Common myeloid progenitor, CD34-positive (primary cell): ENCODE measurements at regions not wholly inside any gene's neighbourhood (a gene's known extent, or its start where the extent isn't known, plus 50 kb on each side); places are given as distances from the start of the nearest gene placed in this dataset.

Experiments used
- CTCF ChIA-PET: fragments of 350-600 bp; sonication (Branson Sonifier 250); formaldehyde crosslinking; loops from one replicate; lab custom pipeline; 2021; ENCODE audit warnings: antibody characterized with exemption; lab: Charles Lee
- POLR2A ChIA-PET: fragments of 350-600 bp; sonication (Branson Sonifier 250); formaldehyde crosslinking; loops from one replicate; lab custom pipeline; 2021; ENCODE audit warnings: antibody characterized with exemption; lab: Charles Lee
- DNase-seq, 3 donors: peaks; one replicate each; pipeline versions ENCODE4 v3.0.0 to v3.0.0-alpha.2; 2013
- H3K27ac ChIP-seq, 2 experiments: 1 replicate in 1 of 2; 2 replicates in 1 of 2; pipeline ENCODE4 v1.7.0; 2013; ENCODE audit warnings: inconsistent platforms in 2 of 2, low read length in 2 of 2, mild to moderate bottlenecking in 2 of 2, low read depth in 1 of 2, moderate library complexity in 1 of 2; ENCODE audit not compliant: severe bottlenecking in 2 of 2, insufficient read depth in 1 of 2, poor library complexity in 1 of 2
- H3K27me3 ChIP-seq, 5 experiments: replicated peaks in 2 of 5; 1 replicate in 3 of 5; 2 replicates in 2 of 5; pipeline versions ENCODE4 v1.6.1 to v1.7.0; 2013; ENCODE audit warnings: low read length in 4 of 5, mild to moderate bottlenecking in 2 of 5, moderate library complexity in 2 of 5, inconsistent platforms in 1 of 5; ENCODE audit not compliant: insufficient read depth in 5 of 5, control insufficient read depth in 4 of 5
- H3K36me3 ChIP-seq, 4 experiments: 1 replicate in 2 of 4; 2 replicates in 2 of 4; pipeline versions ENCODE4 v1.6.1 to v1.7.0; 2013; ENCODE audit warnings: low read length in 3 of 4, control low read depth in 1 of 4, mild to moderate bottlenecking in 1 of 4; ENCODE audit not compliant: control insufficient read depth in 4 of 4, insufficient read depth in 4 of 4
- H3K4me1 ChIP-seq, 4 experiments: 1 replicate in 3 of 4; 2 replicates in 1 of 4; pipeline versions ENCODE4 v1.6.1 to v1.7.1; 2013; ENCODE audit warnings: low read length in 3 of 4, mild to moderate bottlenecking in 3 of 4, control low read depth in 1 of 4, inconsistent platforms in 1 of 4, moderate library complexity in 1 of 4; ENCODE audit not compliant: control insufficient read depth in 4 of 4, insufficient read depth in 4 of 4; ENCODE audit errors: control extremely low read depth in 1 of 4
- H3K4me3 ChIP-seq, 7 experiments: 1 replicate in 4 of 7; 2 replicates in 3 of 7; pipeline versions ENCODE4 v1.5.1 to v1.7.0; 2013; ENCODE audit warnings: mild to moderate bottlenecking in 7 of 7, low read length in 6 of 7, moderate library complexity in 6 of 7, inconsistent platforms in 2 of 7, low read depth in 2 of 7, control low read depth in 1 of 7; ENCODE audit not compliant: insufficient read depth in 4 of 7, control insufficient read depth in 1 of 7; ENCODE audit errors: extremely low read depth in 1 of 7
- H3K9me3 ChIP-seq, 5 experiments: 1 replicate in 4 of 5; 2 replicates in 1 of 5; pipeline versions ENCODE4 v1.6.1 to v1.7.1; 2013; ENCODE audit warnings: low read length in 4 of 5, mild to moderate bottlenecking in 2 of 5, inconsistent platforms in 1 of 5, low read depth in 1 of 5, moderate library complexity in 1 of 5; ENCODE audit not compliant: control insufficient read depth in 4 of 5, insufficient read depth in 2 of 5; ENCODE audit errors: control extremely low read depth in 1 of 5
- WGBS: methylation state at CpG from one replicate; pipeline ENCODE4 v1.1.5; 2013; ENCODE audit not compliant: insufficient coverage; 5-methylcytosine and 5-hydroxymethylcytosine counted together

- CTCF ChIA-PET: no interaction called here
- Histone ChIP-seq H3K9me3 (no peaks in the 10 kb centered on the region), H3K4me3 (no peak overlapping the region), H3K4me1 (no peaks in the 10 kb centered on the region), H3K36me3 (no peaks in the 10 kb centered on the region), H3K27ac (no peak overlapping the region), H3K27me3 (no peaks in the 10 kb centered on the region)
- POLR2A ChIA-PET: no interaction called here
- no peak for DNase-seq
Measured at GRCh38 chr4:42205541-42205940, 53.1 kb upstream of the BEND4 start.

- CTCF ChIA-PET: no interaction called here
- no peaks in the 10 kb centered on the region for H3K36me3 ChIP-seq
- H3K4me1 ChIP-seq: peaks cover 0 to 2% (median 0%) of the 10 kb centered on the region in 4 experiments
- no peak for DNase-seq
- no peaks in the 10 kb centered on the region for H3K27me3 ChIP-seq
- H3K27ac ChIP-seq: no peak overlapping the region
- no peaks in the 10 kb centered on the region for H3K9me3 ChIP-seq
- H3K4me3 ChIP-seq: no peak overlapping the region
- POLR2A ChIA-PET: interaction anchor here (0.7 kb wide), 1 partner anchor 10 kb away, joined by 5 read pairs; no protein-coding TSS in a partner anchor
- 100% methylated on average over 1 of the region's 2 CpGs for WGBS
Measured at GRCh38 chr4:42216664-42217063, 64.2 kb upstream of the BEND4 start.

- POLR2A ChIA-PET: no interaction called here
- no peaks in the 10 kb centered on the region for H3K36me3 ChIP-seq
- CTCF ChIA-PET: no interaction called here
- no peak overlapping the region for H3K4me3 ChIP-seq
- H3K27ac ChIP-seq: no peak overlapping the region
- H3K4me1 ChIP-seq: peaks cover 0 to 5% (median 0%) of the 10 kb centered on the region in 4 experiments
- peak in 2 of 3 donors; percentile 35 to 42 for DNase-seq
- H3K9me3 ChIP-seq: no peaks in the 10 kb centered on the region
- no peaks in the 10 kb centered on the region for H3K27me3 ChIP-seq
- no CpG with 5 or more reads among the region's 1 CpG for WGBS
Measured at GRCh38 chr4:42225286-42225685, 72.8 kb upstream of the BEND4 start.

DNA sequence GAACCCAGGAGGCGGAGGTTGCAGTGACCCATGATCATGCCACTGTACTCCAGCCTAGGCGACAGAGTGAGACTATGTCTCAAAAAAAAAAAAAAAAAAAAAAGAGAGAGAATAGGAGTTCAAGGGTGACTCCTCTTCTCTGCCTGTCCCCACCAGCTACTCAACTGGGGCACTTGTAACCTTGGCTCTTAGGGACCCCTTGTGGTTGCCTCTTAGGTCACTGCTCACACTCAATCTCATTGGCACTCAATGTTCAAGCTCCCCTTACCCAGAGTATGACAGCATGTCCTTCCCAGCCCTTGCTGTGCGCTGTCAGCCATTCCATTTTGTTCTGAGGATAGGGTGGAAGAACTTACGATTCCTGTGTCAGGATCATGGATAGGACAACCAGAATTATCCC is 82.4 kb upstream of the BEND4 start:
- H3K27me3 ChIP-seq: no peaks in the 10 kb centered on the region
- no peak overlapping the region for H3K4me3 ChIP-seq
- peak in 1 of 3 donors; percentile 5 for DNase-seq
- H3K4me1 ChIP-seq: no peaks in the 10 kb centered on the region
- no peaks in the 10 kb centered on the region for H3K9me3 ChIP-seq
- 96% methylated on average over 4 of the region's 4 CpGs for WGBS
- no peaks in the 10 kb centered on the region for H3K36me3 ChIP-seq
- CTCF ChIA-PET: no interaction called here
- H3K27ac ChIP-seq: no peak overlapping the region
- POLR2A ChIA-PET: no interaction called here

DNA sequence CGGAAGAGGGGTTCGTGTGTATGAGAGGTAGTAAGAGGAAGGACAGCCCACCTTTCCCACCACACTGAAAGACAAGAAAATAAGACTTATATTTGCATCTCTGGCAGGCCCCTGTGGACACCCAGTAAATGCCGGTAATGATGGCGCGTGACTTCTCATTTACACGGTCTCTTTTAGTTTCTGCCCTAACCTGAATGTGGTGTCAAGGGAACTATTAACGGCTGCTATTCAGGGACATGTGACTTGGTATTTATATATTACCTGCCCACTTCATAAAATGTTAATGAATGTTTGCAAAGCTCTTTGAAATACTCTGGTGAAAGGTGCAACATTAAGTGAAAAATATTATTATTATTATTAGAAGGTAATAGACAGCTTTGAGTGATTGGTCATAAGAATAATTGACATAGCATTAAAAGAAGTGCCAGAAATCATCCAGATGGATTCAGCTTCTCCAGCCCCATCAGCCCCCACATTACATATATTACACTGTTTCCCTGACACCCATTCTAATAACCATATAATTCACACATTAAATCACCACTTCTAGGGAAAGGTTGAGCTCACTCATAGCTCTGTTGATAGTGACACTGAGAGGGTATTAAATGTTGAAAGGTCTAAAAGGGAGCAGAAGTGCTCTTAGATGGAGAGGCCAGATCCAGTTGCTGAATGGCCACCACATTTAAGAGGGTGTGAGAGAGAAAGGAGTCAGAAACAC is 83.0 kb upstream of the BEND4 start:
- H3K27me3 ChIP-seq: no peaks in the 10 kb centered on the region
- CTCF ChIA-PET: no interaction called here
- DNase-seq: no peak
- H3K4me3 ChIP-seq: no peak overlapping the region
- no peak overlapping the region for H3K27ac ChIP-seq
- 100% methylated on average over 3 of the region's 7 CpGs for WGBS
- H3K9me3 ChIP-seq: no peaks in the 10 kb centered on the region
- POLR2A ChIA-PET: no interaction called here
- H3K36me3 ChIP-seq: no peaks in the 10 kb centered on the region
- no peaks in the 10 kb centered on the region for H3K4me1 ChIP-seq

GRCh38 chr4:42237010-42237409 is 84.6 kb upstream of the BEND4 start:
- DNase-seq: no peak
- H3K27ac ChIP-seq: no peak overlapping the region
- no peak overlapping the region for H3K4me3 ChIP-seq
- ChIA-PET CTCF (no interaction called here), POLR2A (no interaction called here)
- H3K36me3 ChIP-seq: no peaks in the 10 kb centered on the region
- no peaks in the 10 kb centered on the region for H3K4me1 ChIP-seq
- H3K27me3 ChIP-seq: no peaks in the 10 kb centered on the region
- H3K9me3 ChIP-seq: no peaks in the 10 kb centered on the region
- 100% methylated on average over 2 of the region's 5 CpGs for WGBS

DNA sequence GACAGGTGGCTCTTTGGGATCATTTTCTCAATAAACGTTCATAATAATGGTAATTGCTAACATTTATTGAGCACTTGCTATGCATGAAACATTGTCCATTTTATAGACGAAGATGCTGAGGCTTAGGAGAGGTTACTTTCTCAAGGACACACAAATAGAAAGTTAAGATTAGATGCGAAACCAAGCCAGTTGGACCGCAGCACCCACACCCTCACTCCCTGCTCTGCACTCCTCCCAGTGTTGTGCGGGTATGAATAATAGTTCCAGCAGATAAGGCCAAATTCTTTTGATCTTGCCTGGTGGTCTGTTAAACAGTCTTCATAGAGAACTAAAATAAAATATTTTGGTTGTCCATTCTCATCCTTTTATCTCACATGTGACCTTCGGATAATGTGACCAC is 85.0 kb upstream of the BEND4 start:
- POLR2A ChIA-PET: no interaction called here
- Histone ChIP-seq H3K9me3 (no peaks in the 10 kb centered on the region), H3K27ac (no peak overlapping the region), H3K4me3 (no peak overlapping the region), H3K27me3 (no peaks in the 10 kb centered on the region), H3K36me3 (no peaks in the 10 kb centered on the region), H3K4me1 (no peaks in the 10 kb centered on the region)
- no peak for DNase-seq
- CTCF ChIA-PET: no interaction called here
- 96% methylated on average over 3 of the region's 6 CpGs for WGBS
